ENCODE measurements at regions not wholly inside any gene's neighbourhood (a gene's known extent, or its start where the extent isn't known, plus 50 kb on each side); places are given as distances from the start of the nearest gene placed in this dataset.

- CTCF ChIA-PET: no interaction called here
- Mint-ChIP-seq H3K27me3 (no peaks in the 10 kb centered on the region), H3K4me1 (no peaks in the 10 kb centered on the region), H3K4me3 (no peak overlapping the region), H3K27ac (no peak overlapping the region), H3K36me3 (ENCODE audit: low read depth) (no peaks in the 10 kb centered on the region), H3K9me3 (peaks cover 5% of the 10 kb centered on the region)
- intact Hi-C loops (cut with micrococcal nuclease): no loop called here
- no peak for TF ChIP-seq CTCF (IDR thresholded peaks at IDR 0.05)
- ATAC-seq (ENCODE audit: low read depth) (no peak), DNase-seq (no peak)
- POLR2A ChIA-PET: no interaction called here
Observed at GRCh38 chr14:31977001-31977556, 100.0 kb upstream of the ARHGAP5 start.

- Mint-ChIP-seq H3K27me3 (peaks cover 3% of the 10 kb centered on the region), H3K9me3 (peaks cover 18% of the 10 kb centered on the region), H3K4me1 (no peaks in the 10 kb centered on the region), H3K27ac (no peak overlapping the region), H3K36me3 (ENCODE audit: low read depth) (no peaks in the 10 kb centered on the region), H3K4me3 (no peak overlapping the region)
- intact Hi-C loops (cut with micrococcal nuclease): no loop called here
- ATAC-seq (ENCODE audit: low read depth): no peak
- POLR2A ChIA-PET: no interaction called here
- no peak for DNase-seq
- CTCF ChIA-PET: no interaction called here
- TF ChIP-seq CTCF (IDR thresholded peaks at IDR 0.05): no peak
Observed at GRCh38 chr14:31978423-31978822, 98.7 kb upstream of the ARHGAP5 start.

GRCh38 chr14:31982642-31983041 lies 94.5 kb upstream of the ARHGAP5 start:
- H3K4me1 Mint-ChIP-seq: no peaks in the 10 kb centered on the region
- H3K4me3 Mint-ChIP-seq: no peak overlapping the region
- H3K36me3 Mint-ChIP-seq (ENCODE audit: low read depth): no peaks in the 10 kb centered on the region
- DNase-seq (no peak), ATAC-seq (ENCODE audit: low read depth) (no peak)
- intact Hi-C loops (cut with micrococcal nuclease): no loop called here
- CTCF ChIA-PET: no interaction called here
- no peak overlapping the region for H3K27ac Mint-ChIP-seq
- peaks cover 6% of the 10 kb centered on the region for H3K27me3 Mint-ChIP-seq
- TF ChIP-seq CTCF (IDR thresholded peaks at IDR 0.05): no peak
- H3K9me3 Mint-ChIP-seq: peaks cover 26% of the 10 kb centered on the region
- POLR2A ChIA-PET: no interaction called here

- no peak overlapping the region for H3K4me3 Mint-ChIP-seq
- peaks cover 9% of the 10 kb centered on the region for H3K27me3 Mint-ChIP-seq
- intact Hi-C loops (cut with micrococcal nuclease): no loop called here
- no peaks in the 10 kb centered on the region for H3K4me1 Mint-ChIP-seq
- no peak overlapping the region for H3K27ac Mint-ChIP-seq
- ChIA-PET POLR2A (no interaction called here), CTCF (no interaction called here)
- TF ChIP-seq CTCF (IDR thresholded peaks at IDR 0.05): no peak
- H3K9me3 Mint-ChIP-seq: peaks cover 26% of the 10 kb centered on the region
- H3K36me3 Mint-ChIP-seq (ENCODE audit: low read depth): no peaks in the 10 kb centered on the region
- DNase-seq: no peak
- no peak for ATAC-seq (ENCODE audit: low read depth)
Observed at GRCh38 chr14:31986405-31986804, 90.7 kb upstream of the ARHGAP5 start.

- Mint-ChIP-seq H3K27ac (no peak overlapping the region), H3K4me3 (no peak overlapping the region), H3K27me3 (peaks cover 9% of the 10 kb centered on the region), H3K36me3 (ENCODE audit: low read depth) (no peaks in the 10 kb centered on the region), H3K9me3 (peaks cover 19% of the 10 kb centered on the region), H3K4me1 (no peaks in the 10 kb centered on the region)
- intact Hi-C loops (cut with micrococcal nuclease): no loop called here
- POLR2A ChIA-PET: no interaction called here
- TF ChIP-seq CTCF (IDR thresholded peaks at IDR 0.05): no peak
- no peak for ATAC-seq (ENCODE audit: low read depth)
- CTCF ChIA-PET: no interaction called here
- no peak for DNase-seq
Observed at GRCh38 chr14:31987721-31988120, 89.4 kb upstream of the ARHGAP5 start.

Measured in activated B cell treated with CpG ODN at 0.5 μM for 24 hours (primary cell).